Ishikawa (cell line): ENCODE measurements at regions not wholly inside any gene's neighbourhood (a gene's known extent, or its start where the extent isn't known, plus 50 kb on each side); places are given as distances from the start of the nearest gene placed in this dataset.

Source experiments
- CEBPB ChIP-seq: IDR thresholded peaks from 2 replicates; pipeline ENCODE4 v1.6.1; 2012
- CREB1 ChIP-seq: IDR thresholded peaks from 2 replicates; pipeline ENCODE4 v1.6.1; 2012; ENCODE audit warnings: low read depth
- EGR1 ChIP-seq: IDR thresholded peaks from 2 replicates; pipeline ENCODE4 v1.6.1; 2012
- EP300 ChIP-seq: IDR thresholded peaks from 2 replicates; pipeline ENCODE4 v1.6.1; 2012; ENCODE audit warnings: borderline replicate concordance
- FOXM1 ChIP-seq: IDR thresholded peaks from 2 replicates; pipeline ENCODE4 v1.6.1; 2012; ENCODE audit warnings: low read depth, borderline replicate concordance
- NFIC ChIP-seq: IDR thresholded peaks from 2 replicates; pipeline ENCODE4 v1.6.1; 2012
- RAD21 ChIP-seq: IDR thresholded peaks from 2 replicates; pipeline ENCODE4 v1.6.1; 2012; ENCODE audit warnings: low read depth
- TAF1 ChIP-seq: IDR thresholded peaks from 2 replicates; pipeline ENCODE4 v1.6.1; 2012; ENCODE audit warnings: low read depth, mild to moderate bottlenecking
- TCF12 ChIP-seq: IDR thresholded peaks from 2 replicates; pipeline ENCODE4 v1.6.1; 2012; ENCODE audit warnings: low read depth
- TEAD4 ChIP-seq: IDR thresholded peaks from 2 replicates; pipeline ENCODE4 v1.6.1; 2012
- YY1 ChIP-seq: IDR thresholded peaks from 2 replicates; pipeline ENCODE4 v1.6.1; 2012; ENCODE audit warnings: low read depth
- ZBTB7A ChIP-seq: IDR thresholded peaks from 2 replicates; pipeline ENCODE4 v1.6.1; 2012; ENCODE audit warnings: low read depth
- TF ChIP-seq, protein P1 (sequence below): IDR thresholded peaks from 2 replicates; pipeline ENCODE4 v1.6.1; 2012
- TF ChIP-seq, protein P2 (sequence below): IDR thresholded peaks from 2 replicates; pipeline ENCODE4 v1.6.1; 2012
- TF ChIP-seq, protein P3 (sequence below): IDR thresholded peaks from 2 replicates; pipeline ENCODE4 v1.6.1; 2012; ENCODE audit warnings: low read depth, mild to moderate bottlenecking

DNA sequence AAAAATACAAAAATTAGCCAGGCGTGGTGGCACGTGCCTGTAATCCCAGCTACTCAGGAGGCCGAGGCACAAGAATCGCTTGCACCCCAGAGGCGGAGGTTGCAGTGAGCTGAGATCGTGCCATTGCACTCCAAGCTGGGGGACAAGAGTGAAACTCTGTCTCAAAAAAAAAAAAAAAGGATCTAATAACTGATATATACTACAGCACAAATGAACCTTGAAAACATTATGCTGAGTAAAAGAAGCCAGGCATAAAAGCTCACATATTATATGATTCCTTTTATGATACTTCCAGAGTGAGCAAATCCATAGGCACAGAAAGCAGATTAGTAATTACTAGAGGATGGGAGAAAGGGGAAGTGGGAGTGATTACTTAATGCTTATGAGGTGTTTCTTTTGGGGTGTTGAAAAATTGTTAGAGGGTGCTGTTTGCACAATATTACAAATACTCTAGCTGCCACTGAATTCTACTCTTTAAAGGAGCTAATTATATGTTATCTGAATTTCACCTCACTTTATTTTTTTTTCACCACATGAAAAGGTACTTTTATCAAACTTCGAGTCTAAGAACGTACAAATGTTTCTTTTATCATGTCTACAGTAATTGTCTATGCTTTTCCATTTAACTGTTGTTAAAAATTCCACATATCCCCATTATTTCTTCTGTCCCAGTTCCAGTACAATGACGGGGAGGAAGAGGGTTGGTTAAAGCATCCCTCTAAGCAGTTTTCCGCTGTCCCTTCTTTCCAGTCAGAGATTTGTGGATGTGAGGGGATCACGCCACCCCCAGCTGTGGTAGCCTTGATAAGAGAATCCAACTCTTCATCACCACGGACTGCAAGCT lies 77.7 kb upstream of the FAM174B start:
- TF ChIP-seq, protein P1, sequence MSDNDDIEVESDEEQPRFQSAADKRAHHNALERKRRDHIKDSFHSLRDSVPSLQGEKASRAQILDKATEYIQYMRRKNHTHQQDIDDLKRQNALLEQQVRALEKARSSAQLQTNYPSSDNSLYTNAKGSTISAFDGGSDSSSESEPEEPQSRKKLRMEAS: no peak
- TF ChIP-seq CREB1 (no peak), YY1 (no peak), ZBTB7A (no peak), NFIC (no peak), FOXM1 (no peak), CEBPB (no peak), TEAD4 (no peak)
- TF ChIP-seq, protein P2, sequence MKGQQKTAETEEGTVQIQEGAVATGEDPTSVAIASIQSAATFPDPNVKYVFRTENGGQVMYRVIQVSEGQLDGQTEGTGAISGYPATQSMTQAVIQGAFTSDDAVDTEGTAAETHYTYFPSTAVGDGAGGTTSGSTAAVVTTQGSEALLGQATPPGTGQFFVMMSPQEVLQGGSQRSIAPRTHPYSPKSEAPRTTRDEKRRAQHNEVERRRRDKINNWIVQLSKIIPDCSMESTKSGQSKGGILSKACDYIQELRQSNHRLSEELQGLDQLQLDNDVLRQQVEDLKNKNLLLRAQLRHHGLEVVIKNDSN: no peak
- TF ChIP-seq, protein P3, sequence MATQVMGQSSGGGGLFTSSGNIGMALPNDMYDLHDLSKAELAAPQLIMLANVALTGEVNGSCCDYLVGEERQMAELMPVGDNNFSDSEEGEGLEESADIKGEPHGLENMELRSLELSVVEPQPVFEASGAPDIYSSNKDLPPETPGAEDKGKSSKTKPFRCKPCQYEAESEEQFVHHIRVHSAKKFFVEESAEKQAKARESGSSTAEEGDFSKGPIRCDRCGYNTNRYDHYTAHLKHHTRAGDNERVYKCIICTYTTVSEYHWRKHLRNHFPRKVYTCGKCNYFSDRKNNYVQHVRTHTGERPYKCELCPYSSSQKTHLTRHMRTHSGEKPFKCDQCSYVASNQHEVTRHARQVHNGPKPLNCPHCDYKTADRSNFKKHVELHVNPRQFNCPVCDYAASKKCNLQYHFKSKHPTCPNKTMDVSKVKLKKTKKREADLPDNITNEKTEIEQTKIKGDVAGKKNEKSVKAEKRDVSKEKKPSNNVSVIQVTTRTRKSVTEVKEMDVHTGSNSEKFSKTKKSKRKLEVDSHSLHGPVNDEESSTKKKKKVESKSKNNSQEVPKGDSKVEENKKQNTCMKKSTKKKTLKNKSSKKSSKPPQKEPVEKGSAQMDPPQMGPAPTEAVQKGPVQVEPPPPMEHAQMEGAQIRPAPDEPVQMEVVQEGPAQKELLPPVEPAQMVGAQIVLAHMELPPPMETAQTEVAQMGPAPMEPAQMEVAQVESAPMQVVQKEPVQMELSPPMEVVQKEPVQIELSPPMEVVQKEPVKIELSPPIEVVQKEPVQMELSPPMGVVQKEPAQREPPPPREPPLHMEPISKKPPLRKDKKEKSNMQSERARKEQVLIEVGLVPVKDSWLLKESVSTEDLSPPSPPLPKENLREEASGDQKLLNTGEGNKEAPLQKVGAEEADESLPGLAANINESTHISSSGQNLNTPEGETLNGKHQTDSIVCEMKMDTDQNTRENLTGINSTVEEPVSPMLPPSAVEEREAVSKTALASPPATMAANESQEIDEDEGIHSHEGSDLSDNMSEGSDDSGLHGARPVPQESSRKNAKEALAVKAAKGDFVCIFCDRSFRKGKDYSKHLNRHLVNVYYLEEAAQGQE: no peak

DNA sequence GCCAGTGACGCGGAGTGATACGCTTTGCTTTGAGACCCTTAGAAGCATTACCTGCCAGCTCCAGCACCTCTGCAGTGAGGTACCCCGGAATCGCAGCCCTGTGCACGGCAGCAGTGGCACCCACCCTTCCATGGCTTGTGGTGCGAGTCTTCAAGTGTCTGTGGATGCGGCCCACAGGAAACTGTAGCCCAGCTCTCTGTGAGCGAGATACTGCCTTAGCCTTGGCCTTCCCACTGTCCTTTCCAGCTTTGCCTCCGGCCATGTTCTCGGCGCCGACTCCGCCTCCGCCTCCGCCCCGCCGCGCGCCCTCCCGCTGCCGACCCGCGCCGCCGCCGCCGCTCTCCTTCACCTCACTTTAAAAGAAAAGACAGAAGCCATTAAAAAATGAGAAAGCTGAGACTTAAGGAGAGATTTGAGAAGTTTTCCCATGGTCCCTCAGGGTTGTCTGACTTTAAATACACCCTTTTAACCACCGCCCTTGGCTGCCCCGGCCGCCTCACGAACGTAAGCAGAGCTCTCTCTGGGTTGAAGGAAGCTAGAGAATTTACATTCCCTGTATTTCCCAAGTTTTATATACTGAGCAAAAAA lies 78.5 kb upstream of the FAM174B start:
- no peak for TF ChIP-seq CEBPB
- no peak for TF ChIP-seq ZBTB7A

DNA sequence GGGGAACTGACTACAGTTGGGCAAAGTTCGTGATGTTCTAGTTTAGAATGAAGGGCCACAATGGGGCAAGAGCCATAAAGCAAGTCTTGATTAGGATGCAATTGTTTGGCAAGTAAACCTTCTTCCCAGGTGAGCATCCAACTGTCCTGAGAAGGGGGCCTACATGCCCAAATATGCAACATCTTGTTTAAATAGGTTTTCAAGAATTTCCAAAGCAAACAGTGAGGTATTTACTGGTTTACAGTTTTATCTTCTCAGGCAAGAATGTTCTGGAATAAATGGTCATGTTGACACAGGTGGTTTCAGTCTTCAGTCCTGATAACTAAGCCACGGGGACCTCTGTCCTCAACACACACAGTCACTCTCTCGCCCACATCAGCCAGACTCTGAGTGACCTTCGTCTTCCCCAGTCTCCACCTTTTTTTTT lies 90.3 kb upstream of the FAM174B start:
- TF ChIP-seq CEBPB (no peak), YY1 (no peak), TCF12 (no peak), RAD21 (no peak), FOXM1 (no peak), TAF1 (no peak), ZBTB7A (no peak), EGR1 (no peak), TEAD4 (no peak), NFIC (no peak), CREB1 (no peak), EP300 (no peak)
- TF ChIP-seq, protein P3: no peak
- TF ChIP-seq, protein P2: no peak
- TF ChIP-seq, protein P1: no peak

DNA sequence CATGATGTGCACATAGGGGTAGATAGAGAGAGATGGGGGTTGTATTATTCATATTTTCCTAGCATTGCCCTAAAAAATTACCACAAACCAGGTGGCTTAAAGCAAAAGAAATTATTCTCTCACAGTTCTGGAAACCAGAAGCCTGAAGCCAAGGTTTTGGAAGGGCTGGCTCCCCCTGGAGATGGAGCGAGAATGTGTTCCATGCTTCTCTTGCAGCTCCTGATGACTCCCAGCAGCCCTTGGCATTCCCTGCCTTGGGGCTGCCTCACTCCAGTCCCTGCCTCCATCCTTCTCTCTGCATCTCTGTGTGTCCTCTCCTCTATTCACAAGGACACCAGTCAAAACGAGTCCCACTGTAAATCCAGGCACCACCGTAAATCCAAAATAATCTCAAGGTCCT lies 91.5 kb upstream of the FAM174B start:
- TF ChIP-seq CEBPB (no peak), YY1 (no peak), CREB1 (no peak), ZBTB7A (no peak), TAF1 (no peak)
- TF ChIP-seq, protein P3: no peak
- TF ChIP-seq, protein P1: no peak
